Mesothelial cell of epicardium (in vitro differentiated cells): ENCODE measurements at regions not wholly inside any gene's neighbourhood (a gene's known extent, or its start where the extent isn't known, plus 50 kb on each side); places are given as distances from the start of the nearest gene placed in this dataset.

ENCODE experiments used
- DNase-seq, 2 experiments: peaks; one replicate each; pipeline ENCODE4 v3.0.0; 2021; ENCODE audit warnings: low spot score in 2 of 2; ENCODE audit not compliant: unreplicated experiment in 2 of 2
- H3K27ac Mint-ChIP-seq: 2 replicates; pipeline ENCODE4 v1.8.0; 2021; ENCODE audit warnings: mixed read lengths
- H3K27me3 Mint-ChIP-seq: 2 replicates; pipeline ENCODE4 v1.8.0; 2021; ENCODE audit warnings: low read depth, mixed read lengths
- H3K36me3 Mint-ChIP-seq: 2 replicates; pipeline ENCODE4 v1.8.0; 2021; ENCODE audit warnings: mixed read lengths
- H3K4me1 Mint-ChIP-seq: 2 replicates; pipeline ENCODE4 v1.8.0; 2021; ENCODE audit warnings: mixed read lengths
- H3K4me3 Mint-ChIP-seq: 2 replicates; pipeline ENCODE4 v1.8.0; 2021; ENCODE audit warnings: mild to moderate bottlenecking, moderate library complexity, mixed read lengths
- H3K9me3 Mint-ChIP-seq: 2 replicates; pipeline ENCODE4 v1.8.0; 2021; ENCODE audit warnings: mixed read lengths
- TF ChIP-seq, protein P1 (sequence below): fragments of 200-600 bp; sonication (generic); IDR thresholded peaks from one replicate; pipeline ENCODE4 v1.5.0; 2021; ENCODE audit warnings: antibody characterized with exemption; ENCODE audit not compliant: unreplicated experiment

GRCh38 chr13:78383899-78384298, 219.5 kb downstream of the POU4F1 start:
- Mint-ChIP-seq H3K27me3 (peaks cover 17% of the 10 kb centered on the region), H3K4me3 (no peak overlapping the region), H3K4me1 (no peaks in the 10 kb centered on the region), H3K27ac (no peak overlapping the region), H3K36me3 (no peaks in the 10 kb centered on the region), H3K9me3 (no peaks in the 10 kb centered on the region)
- TF ChIP-seq, protein P1, sequence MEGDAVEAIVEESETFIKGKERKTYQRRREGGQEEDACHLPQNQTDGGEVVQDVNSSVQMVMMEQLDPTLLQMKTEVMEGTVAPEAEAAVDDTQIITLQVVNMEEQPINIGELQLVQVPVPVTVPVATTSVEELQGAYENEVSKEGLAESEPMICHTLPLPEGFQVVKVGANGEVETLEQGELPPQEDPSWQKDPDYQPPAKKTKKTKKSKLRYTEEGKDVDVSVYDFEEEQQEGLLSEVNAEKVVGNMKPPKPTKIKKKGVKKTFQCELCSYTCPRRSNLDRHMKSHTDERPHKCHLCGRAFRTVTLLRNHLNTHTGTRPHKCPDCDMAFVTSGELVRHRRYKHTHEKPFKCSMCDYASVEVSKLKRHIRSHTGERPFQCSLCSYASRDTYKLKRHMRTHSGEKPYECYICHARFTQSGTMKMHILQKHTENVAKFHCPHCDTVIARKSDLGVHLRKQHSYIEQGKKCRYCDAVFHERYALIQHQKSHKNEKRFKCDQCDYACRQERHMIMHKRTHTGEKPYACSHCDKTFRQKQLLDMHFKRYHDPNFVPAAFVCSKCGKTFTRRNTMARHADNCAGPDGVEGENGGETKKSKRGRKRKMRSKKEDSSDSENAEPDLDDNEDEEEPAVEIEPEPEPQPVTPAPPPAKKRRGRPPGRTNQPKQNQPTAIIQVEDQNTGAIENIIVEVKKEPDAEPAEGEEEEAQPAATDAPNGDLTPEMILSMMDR: no peak
- DNase-seq: no peak

- H3K36me3 Mint-ChIP-seq: no peaks in the 10 kb centered on the region
- no peak overlapping the region for H3K4me3 Mint-ChIP-seq
- peaks cover 10% of the 10 kb centered on the region for H3K27me3 Mint-ChIP-seq
- DNase-seq: no peak
- no peaks in the 10 kb centered on the region for H3K9me3 Mint-ChIP-seq
- TF ChIP-seq, protein P1: no peak
- no peak overlapping the region for H3K27ac Mint-ChIP-seq
- no peaks in the 10 kb centered on the region for H3K4me1 Mint-ChIP-seq
Observed at GRCh38 chr13:78383071-78383484, 220.3 kb downstream of the POU4F1 start.

DNA sequence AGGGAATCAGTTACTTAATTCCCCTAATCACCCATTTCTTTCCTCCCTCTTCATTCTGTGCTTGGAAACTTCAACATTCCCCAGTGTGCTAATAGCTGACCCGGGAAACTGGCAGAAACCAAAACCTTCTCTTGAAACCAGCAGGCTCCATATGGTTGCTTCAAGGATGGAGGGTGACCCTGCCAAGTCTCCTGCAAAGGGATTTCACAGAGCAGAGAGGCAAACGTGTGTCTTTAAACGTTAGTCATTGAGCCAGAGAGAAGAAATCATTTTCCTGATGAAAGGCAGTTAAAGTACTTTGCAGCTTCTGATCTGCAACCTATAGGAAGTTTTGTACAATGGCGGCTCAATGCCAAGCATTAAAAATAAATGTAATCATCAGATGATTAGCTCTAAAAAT, 220.9 kb downstream of the POU4F1 start:
- Mint-ChIP-seq H3K9me3 (no peaks in the 10 kb centered on the region), H3K27ac (no peak overlapping the region), H3K4me1 (no peaks in the 10 kb centered on the region), H3K36me3 (no peaks in the 10 kb centered on the region), H3K4me3 (no peak overlapping the region), H3K27me3 (peaks cover 6% of the 10 kb centered on the region)
- DNase-seq: no peak
- TF ChIP-seq, protein P1: no peak

DNA sequence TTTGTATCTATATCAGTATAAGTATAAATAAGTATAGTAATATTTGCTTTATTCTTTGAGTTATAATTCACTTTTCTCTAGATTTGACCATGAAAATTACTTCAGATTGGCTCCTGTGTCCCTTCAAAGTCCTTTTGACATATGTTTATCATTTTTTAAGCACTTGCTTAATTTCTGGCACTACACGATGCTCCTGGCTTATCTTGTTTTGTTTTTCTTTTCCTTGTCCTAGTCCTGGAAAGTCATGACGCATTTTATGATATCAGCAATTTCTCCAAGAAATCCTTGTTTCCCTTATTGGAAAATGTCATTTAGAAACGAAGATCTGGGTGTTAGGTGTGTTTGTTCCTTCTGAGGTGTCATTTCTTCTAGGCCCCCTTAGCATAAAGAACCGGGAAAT, 226.5 kb downstream of the POU4F1 start:
- peaks cover 4% of the 10 kb centered on the region for H3K27me3 Mint-ChIP-seq
- DNase-seq: no peak
- no peak overlapping the region for H3K4me3 Mint-ChIP-seq
- no peak overlapping the region for H3K27ac Mint-ChIP-seq
- H3K36me3 Mint-ChIP-seq: no peaks in the 10 kb centered on the region
- H3K9me3 Mint-ChIP-seq: no peaks in the 10 kb centered on the region
- H3K4me1 Mint-ChIP-seq: no peaks in the 10 kb centered on the region
- TF ChIP-seq, protein P1: no peak

GRCh38 chr13:78376033-78376432, 227.3 kb downstream of the POU4F1 start:
- TF ChIP-seq, protein P1: no peak
- peaks cover 3% of the 10 kb centered on the region for H3K27me3 Mint-ChIP-seq
- no peak overlapping the region for H3K27ac Mint-ChIP-seq
- no peaks in the 10 kb centered on the region for H3K9me3 Mint-ChIP-seq
- H3K4me3 Mint-ChIP-seq: no peak overlapping the region
- no peak for DNase-seq
- no peaks in the 10 kb centered on the region for H3K4me1 Mint-ChIP-seq
- no peaks in the 10 kb centered on the region for H3K36me3 Mint-ChIP-seq

DNA sequence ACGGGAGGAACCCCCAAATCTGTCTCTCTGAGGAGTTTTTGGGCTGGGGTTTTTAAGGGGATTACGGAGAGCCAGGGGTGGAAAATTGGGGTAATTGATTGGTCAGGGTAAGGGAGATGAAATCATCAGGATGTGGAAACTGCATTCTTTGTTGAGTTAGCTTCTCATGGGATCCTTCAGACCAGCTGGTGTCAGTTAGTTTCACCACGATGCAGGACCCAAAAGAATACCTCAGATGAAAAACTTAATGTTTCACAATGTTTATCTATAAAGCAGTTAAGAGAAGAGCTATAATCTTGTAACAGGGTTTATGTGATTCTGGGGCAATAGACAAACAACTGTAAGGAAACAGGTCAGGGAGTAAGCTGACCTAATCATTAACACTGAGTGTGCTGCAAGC, 230.8 kb downstream of the POU4F1 start:
- no peaks in the 10 kb centered on the region for H3K36me3 Mint-ChIP-seq
- TF ChIP-seq, protein P1: no peak
- H3K4me3 Mint-ChIP-seq: no peak overlapping the region
- DNase-seq: no peak
- H3K4me1 Mint-ChIP-seq: no peaks in the 10 kb centered on the region
- H3K27me3 Mint-ChIP-seq: peaks cover 5% of the 10 kb centered on the region
- H3K9me3 Mint-ChIP-seq: no peaks in the 10 kb centered on the region
- no peak overlapping the region for H3K27ac Mint-ChIP-seq
